Thoracic aorta (tissue), 2 donors: ENCODE measurements at regions not wholly inside any gene's neighbourhood (a gene's known extent, or its start where the extent isn't known, plus 50 kb on each side); places are given as distances from the start of the nearest gene placed in this dataset.
"Not testable (repeated sequence)": the region's sequence is repeated elsewhere in the genome, so short reads cannot be mapped to it uniquely, and the experiment has no call there.

Source experiments
- ATAC-seq: fragments of 150-250 bp; one replicate; pipeline ENCODE4 v1.8.0; 2017; ENCODE audit warnings: low read depth; ENCODE audit not compliant: insufficient number of reproducible peaks, low FRiP score
- DNase-seq: peaks from one replicate; pipeline ENCODE4 v3.0.0-alpha.2; 2020; ENCODE audit warnings: low spot score
- H3K27ac ChIP-seq, 2 donors: fragments of 200-600 bp; sonication (generic); 1 replicate in 1 of 2; 2 replicates in 1 of 2; pipeline ENCODE4 v1.5.1; 2016; ENCODE audit warnings: mild to moderate bottlenecking in 2 of 2, moderate library complexity in 2 of 2
- H3K27me3 ChIP-seq: fragments of 200-600 bp; sonication (generic); replicated peaks from 2 replicates; pipeline ENCODE4 v1.6.0; 2016; ENCODE audit warnings: mild to moderate bottlenecking; ENCODE audit not compliant: insufficient read depth
- H3K36me3 ChIP-seq: fragments of 200-600 bp; sonication (generic); one replicate; pipeline ENCODE4 v1.5.1; 2016
- H3K4me1 ChIP-seq, 2 donors: fragments of 200-600 bp; sonication (generic); 1 replicate in 1 of 2; 2 replicates in 1 of 2; pipeline versions ENCODE4 v1.5.1 to v1.6.0; 2016; ENCODE audit warnings: low read depth in 2 of 2, mild to moderate bottlenecking in 1 of 2; ENCODE audit not compliant: control insufficient read depth in 1 of 2
- H3K4me3 ChIP-seq: fragments of 200-600 bp; sonication (generic); 2 replicates; pipeline ENCODE4 v1.5.1; 2016; ENCODE audit warnings: mild to moderate bottlenecking
- H3K9me3 ChIP-seq: fragments of 200-600 bp; sonication (generic); 2 replicates; pipeline ENCODE4 v1.5.1; 2016

GRCh38 chr7:35914214-35914613 is 113.4 kb downstream of the SEPTIN7 start:
- H3K27me3 ChIP-seq, H3K9me3 ChIP-seq, H3K4me1 ChIP-seq, H3K36me3 ChIP-seq, DNase-seq, H3K27ac ChIP-seq, ATAC-seq, H3K4me3 ChIP-seq: not testable (repeated sequence)

DNA sequence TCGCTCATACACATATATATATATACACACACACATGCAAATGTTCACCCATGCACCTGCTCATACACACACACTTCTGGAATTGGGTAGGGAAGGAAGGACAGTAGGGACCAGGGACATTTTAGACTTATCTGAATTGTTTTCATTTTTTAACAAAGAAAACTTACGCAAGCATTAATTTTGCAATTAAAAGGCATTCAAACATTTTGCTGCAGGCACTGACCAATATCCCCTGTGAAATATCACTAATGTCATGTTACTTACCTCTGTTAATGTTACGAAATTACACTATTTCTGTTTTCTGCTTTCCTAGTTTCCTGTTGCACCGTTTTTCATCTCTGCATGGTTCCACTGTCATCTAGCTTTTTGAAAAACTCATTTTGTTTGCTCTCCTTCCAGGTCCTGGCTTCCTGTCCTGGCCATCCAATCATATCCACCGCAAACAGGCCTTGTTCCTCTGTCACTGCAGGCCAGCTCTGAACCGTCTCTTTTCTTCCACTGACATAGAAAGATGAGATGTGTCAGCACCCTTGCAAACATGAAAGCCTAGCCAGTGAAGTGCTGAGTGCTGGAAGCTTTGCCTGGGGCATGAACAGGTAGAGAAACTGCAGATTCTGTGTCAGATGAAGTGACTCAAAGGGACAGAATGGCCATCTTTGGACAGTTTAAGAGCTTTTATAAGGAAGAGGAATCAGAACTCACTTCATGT is 114.5 kb downstream of the SEPTIN7 start:
- not testable (repeated sequence) for H3K9me3 ChIP-seq, H3K27me3 ChIP-seq, DNase-seq, ATAC-seq, H3K4me3 ChIP-seq, H3K36me3 ChIP-seq, H3K4me1 ChIP-seq, H3K27ac ChIP-seq

GRCh38 chr7:35918217-35918616 is 117.4 kb downstream of the SEPTIN7 start:
- H3K27me3 ChIP-seq, H3K4me3 ChIP-seq, ATAC-seq, H3K4me1 ChIP-seq, H3K27ac ChIP-seq, H3K36me3 ChIP-seq, H3K9me3 ChIP-seq, DNase-seq: not testable (repeated sequence)

DNA sequence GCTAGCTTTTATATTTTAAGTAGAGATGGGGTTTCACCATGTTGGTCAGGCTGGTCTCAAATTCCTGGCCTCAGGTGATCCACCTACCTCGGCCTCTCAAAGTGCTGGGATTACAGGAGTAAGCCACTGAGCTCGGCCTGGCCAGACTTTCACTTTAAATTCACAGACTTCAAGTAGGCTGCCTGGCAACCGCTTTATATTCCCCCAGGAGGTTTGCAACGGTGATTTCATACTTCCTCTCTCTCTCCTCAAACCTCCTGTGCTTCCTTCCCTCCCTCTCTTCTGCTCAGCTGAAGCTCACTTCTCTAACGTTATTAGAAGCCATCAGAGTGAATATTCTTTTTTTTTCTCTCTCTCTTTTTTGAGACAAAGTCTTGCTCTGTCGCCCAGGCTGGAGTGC is 118.8 kb downstream of the SEPTIN7 start:
- not testable (repeated sequence) for DNase-seq, H3K27me3 ChIP-seq, H3K4me3 ChIP-seq, H3K4me1 ChIP-seq, H3K9me3 ChIP-seq, H3K36me3 ChIP-seq, ATAC-seq, H3K27ac ChIP-seq

- not testable (repeated sequence) for DNase-seq, H3K27ac ChIP-seq, H3K4me3 ChIP-seq, H3K27me3 ChIP-seq, H3K36me3 ChIP-seq, H3K9me3 ChIP-seq, H3K4me1 ChIP-seq, ATAC-seq
Observed at GRCh38 chr7:35921338-35921737, 120.5 kb downstream of the SEPTIN7 start.

DNA sequence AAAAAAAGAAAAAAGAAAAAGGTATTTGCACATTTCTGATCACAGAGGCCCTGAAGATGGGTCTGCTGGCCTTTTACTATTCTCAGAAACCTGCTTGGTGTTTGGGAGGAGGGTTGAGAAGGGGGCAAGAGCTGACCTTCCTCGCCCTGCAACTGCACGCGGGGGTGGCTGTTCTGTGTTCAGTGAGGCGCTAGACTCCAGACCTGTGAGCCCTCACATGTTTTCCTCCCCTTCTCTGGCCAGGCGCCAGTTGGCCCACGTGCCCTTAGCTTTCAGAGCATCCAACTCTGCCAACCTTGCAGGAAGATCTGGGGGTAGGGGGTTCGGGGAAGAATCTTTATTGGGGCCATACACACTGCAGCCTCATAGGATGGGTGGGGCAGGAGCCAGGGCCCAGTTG is 123.8 kb downstream of the SEPTIN7 start:
- DNase-seq, H3K27me3 ChIP-seq, ATAC-seq, H3K4me3 ChIP-seq, H3K4me1 ChIP-seq, H3K36me3 ChIP-seq, H3K9me3 ChIP-seq, H3K27ac ChIP-seq: not testable (repeated sequence)

- H3K4me1 ChIP-seq, H3K36me3 ChIP-seq, H3K27me3 ChIP-seq, H3K4me3 ChIP-seq, H3K27ac ChIP-seq, ATAC-seq, DNase-seq, H3K9me3 ChIP-seq: not testable (repeated sequence)
Observed at GRCh38 chr7:35926966-35927365, 126.1 kb downstream of the SEPTIN7 start.

DNA sequence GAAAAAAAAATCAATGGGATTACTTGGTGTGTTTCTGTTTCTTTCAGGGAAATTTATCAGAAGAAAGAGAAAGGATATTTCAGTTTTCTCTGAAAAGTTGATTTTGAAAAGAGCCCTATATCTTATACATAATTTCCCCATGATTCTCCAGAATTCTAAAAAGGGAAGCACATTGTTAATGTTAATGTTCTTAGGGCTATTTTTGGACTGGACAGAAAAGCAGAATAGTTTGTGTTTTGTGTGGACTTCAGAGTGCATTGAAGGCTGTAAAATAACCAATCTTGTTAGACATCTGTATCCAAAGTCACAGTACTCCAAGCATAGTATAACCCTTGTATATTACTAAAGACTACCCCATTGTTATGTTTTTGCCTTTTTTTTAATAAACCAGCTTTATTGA is 130.3 kb downstream of the SEPTIN7 start:
- H3K9me3 ChIP-seq, H3K27me3 ChIP-seq, H3K36me3 ChIP-seq, H3K27ac ChIP-seq, H3K4me1 ChIP-seq, ATAC-seq, DNase-seq, H3K4me3 ChIP-seq: not testable (repeated sequence)

DNA sequence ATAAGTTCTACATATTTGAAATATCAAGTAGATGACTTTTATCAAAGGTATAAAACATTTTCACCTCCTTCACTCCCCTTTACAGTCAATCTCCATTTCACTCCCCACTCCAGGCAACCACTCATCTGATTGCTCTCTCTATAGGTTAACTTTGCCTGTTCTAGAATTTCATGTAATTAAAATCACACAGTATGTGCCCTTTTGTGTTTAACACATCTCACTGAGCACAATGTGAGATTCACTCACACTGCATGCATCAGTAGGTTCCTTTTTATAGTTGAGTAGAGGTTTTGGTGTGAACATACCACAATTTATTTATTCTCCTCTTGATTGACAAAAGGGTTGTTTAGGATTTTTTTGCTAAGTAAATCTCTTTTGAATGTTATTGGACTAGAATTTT is 130.7 kb downstream of the SEPTIN7 start:
- H3K27me3 ChIP-seq, ATAC-seq, DNase-seq, H3K36me3 ChIP-seq, H3K4me3 ChIP-seq, H3K9me3 ChIP-seq, H3K27ac ChIP-seq, H3K4me1 ChIP-seq: not testable (repeated sequence)

- ATAC-seq, H3K4me3 ChIP-seq, H3K4me1 ChIP-seq, H3K9me3 ChIP-seq, DNase-seq, H3K36me3 ChIP-seq, H3K27ac ChIP-seq, H3K27me3 ChIP-seq: not testable (repeated sequence)
Observed at GRCh38 chr7:35940695-35941094, 139.8 kb downstream of the SEPTIN7 start.

GRCh38 chr7:35945621-35946020 is 144.8 kb downstream of the SEPTIN7 start:
- H3K36me3 ChIP-seq, H3K27ac ChIP-seq, H3K4me1 ChIP-seq, DNase-seq, ATAC-seq, H3K4me3 ChIP-seq, H3K27me3 ChIP-seq, H3K9me3 ChIP-seq: not testable (repeated sequence)

- not testable (repeated sequence) for H3K4me3 ChIP-seq, H3K36me3 ChIP-seq, H3K9me3 ChIP-seq, H3K27me3 ChIP-seq, DNase-seq, ATAC-seq, H3K4me1 ChIP-seq, H3K27ac ChIP-seq
Observed at GRCh38 chr7:35955735-35956134, 154.9 kb downstream of the SEPTIN7 start.

GRCh38 chr7:35956988-35957387 is 156.1 kb downstream of the SEPTIN7 start:
- not testable (repeated sequence) for DNase-seq, H3K4me3 ChIP-seq, ATAC-seq, H3K9me3 ChIP-seq, H3K4me1 ChIP-seq, H3K27me3 ChIP-seq, H3K27ac ChIP-seq, H3K36me3 ChIP-seq
